T47D (cell line): ENCODE measurements at regions not wholly inside any gene's neighbourhood (a gene's known extent, or its start where the extent isn't known, plus 50 kb on each side); places are given as distances from the start of the nearest gene placed in this dataset.
"Not testable (repeated sequence)": the region's sequence is repeated elsewhere in the genome, so short reads cannot be mapped to it uniquely, and the experiment has no call there.

Experiments
- DNase-seq, 2 experiments: peaks; one replicate each; pipeline versions ENCODE4 v3.0.0 to v3.0.0-alpha.2; 2011 to 2012; ENCODE audit warnings: low read depth in 1 of 2, low spot score in 1 of 2
- JUND ChIP-seq: IDR thresholded peaks from 2 replicates; pipeline ENCODE4 v1.6.1; 2012; ENCODE audit warnings: low read depth
- in situ Hi-C: cut with HindIII; loops from 2 replicates; pipeline ENCODE4 v1.10.0; 2016; ENCODE audit warnings: low sequenced_read_pairs, low pct_unique_long_range_greater_than_20kb

GRCh38 chr2:150122156-150122555, 365.3 kb downstream of the RND3 start:
- TF ChIP-seq JUND = no peak
- no peak for DNase-seq

GRCh38 chr2:150120326-150120955, 367.0 kb downstream of the RND3 start:
- in situ Hi-C loops = no loop called here
- TF ChIP-seq JUND = no peak
- DNase-seq = no peak

More at GRCh38 chr2:150122156-150122555, 365.3 kb downstream of the RND3 start:
- in situ Hi-C loops = no loop called here

GRCh38 chr2:150119819-150120218, 367.6 kb downstream of the RND3 start:
- no peak for DNase-seq
- TF ChIP-seq JUND = no peak
- in situ Hi-C loops = no loop called here

- DNase-seq, in situ Hi-C loops: not testable (repeated sequence)
These were observed 373.4 kb downstream of the RND3 start for GRCh38 chr2:150114089-150114488.

GRCh38 chr2:150110548-150110947, 376.9 kb downstream of the RND3 start:
- no peak for DNase-seq
- in situ Hi-C loops = no loop called here
- no peak for TF ChIP-seq JUND

DNA sequence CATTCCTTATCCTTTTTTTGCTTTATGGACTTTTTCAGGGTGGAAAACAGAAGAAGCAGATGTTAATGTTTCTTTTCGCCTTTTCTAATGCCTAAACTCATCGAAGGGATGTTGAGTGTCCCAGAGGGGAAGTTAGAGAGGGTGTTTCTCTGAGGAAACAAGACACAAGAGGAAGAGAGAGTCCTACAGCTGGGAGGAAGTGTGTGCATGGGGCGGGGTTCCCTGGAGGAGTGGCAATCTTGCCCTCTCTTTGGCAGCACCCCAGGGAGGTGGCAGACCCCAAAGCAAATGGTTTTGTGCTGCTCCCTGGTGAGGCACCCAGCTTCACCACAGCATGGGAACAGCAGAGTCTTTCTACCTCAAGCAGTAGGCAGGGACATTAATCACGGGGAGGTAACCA, 377.6 kb downstream of the RND3 start:
- in situ Hi-C loops = no loop called here
- no peak for TF ChIP-seq JUND
- no peak for DNase-seq

- no peak for DNase-seq
- no peak for TF ChIP-seq JUND
- in situ Hi-C loops = no loop called here
These were observed 378.4 kb downstream of the RND3 start for GRCh38 chr2:150109028-150109427.

DNA sequence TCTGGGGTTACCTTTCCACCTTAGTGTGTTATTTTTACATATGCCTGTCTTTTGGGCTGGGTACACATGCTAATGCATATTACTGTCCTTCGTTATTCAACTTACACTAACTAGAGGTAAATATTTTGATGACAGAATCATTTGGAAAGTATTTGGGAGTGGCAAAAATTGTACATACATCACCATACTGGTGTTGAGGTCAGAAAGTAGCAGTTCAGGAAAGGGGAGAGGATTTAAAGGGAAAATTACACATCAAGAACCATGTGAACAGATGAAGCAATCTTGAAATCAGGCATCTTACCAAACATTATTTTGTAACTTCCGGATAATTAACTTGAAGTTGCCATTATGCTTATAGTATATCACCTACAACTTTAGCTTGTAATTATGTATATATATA, 379.7 kb downstream of the RND3 start:
- no peak for DNase-seq
- in situ Hi-C loops = no loop called here
- no peak for TF ChIP-seq JUND

- DNase-seq = no peak
- in situ Hi-C loops = no loop called here
- no peak for TF ChIP-seq JUND
These were observed 380.3 kb downstream of the RND3 start for GRCh38 chr2:150107170-150107569.

DNA sequence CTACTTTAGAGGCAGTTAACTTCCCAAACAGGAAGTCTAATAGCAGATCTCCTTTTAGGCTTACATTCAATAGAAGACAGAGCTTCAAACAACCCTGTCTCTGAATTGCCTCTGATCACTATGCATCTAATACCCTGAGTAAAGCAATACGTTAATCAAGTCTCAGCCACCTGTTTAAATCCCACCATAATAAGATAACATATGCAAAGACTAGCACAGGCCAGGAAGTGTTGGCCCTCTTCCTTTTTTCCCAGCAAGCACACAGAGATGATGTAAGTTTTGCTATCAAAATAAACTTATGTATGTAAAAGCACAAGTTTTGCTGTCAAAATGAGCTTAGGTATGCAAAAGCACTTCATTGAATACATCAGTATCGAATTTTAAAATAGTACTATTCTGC, 385.5 kb downstream of the RND3 start:
- no peak for TF ChIP-seq JUND
- in situ Hi-C loops = no loop called here
- no peak for DNase-seq

DNA sequence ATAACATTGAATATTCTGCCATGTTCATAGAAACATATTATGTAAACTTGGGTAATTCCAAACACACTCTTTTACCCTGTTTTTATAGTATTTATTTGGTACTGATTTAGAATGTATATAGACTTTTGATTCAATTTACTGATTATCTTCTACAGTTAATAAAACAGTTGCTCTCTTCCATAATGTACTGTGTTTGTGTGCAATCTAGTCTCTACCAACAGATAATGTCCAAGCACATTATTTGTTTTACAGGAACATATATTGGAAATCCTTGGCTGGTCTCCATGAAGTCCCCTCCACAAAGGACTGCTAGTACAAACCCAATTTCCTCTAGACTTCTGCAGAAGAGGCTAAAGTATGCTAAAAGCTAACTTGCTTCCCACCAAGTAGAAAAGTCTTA, 386.6 kb downstream of the RND3 start:
- peak; percentile 86 for TF ChIP-seq JUND
- peak in 1 of 2 experiments; percentile 42 for DNase-seq
- in situ Hi-C loops = no loop called here

DNA sequence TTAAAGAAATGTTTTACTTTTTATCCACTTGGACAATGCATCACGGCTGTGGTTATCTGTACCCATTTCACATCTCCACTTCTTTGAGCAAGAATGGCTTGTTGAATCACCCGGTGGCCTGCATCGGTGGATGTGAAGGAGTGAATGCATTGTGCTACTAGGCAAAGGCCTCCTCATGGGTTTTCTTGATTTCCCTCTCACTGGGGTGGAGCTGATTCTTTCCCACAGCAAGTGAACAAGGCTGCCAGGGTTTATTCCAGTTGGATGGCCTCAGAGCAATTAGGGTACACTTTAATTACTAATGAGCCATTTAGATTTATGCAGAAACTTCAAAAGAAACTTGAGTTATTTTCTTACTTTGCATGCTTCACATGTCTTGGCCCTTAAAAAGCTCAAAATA, 387.1 kb downstream of the RND3 start:
- peak in 1 of 2 experiments; percentile 10 for DNase-seq
- in situ Hi-C loops = no loop called here
- TF ChIP-seq JUND = no peak

GRCh38 chr2:150099805-150100204, 387.7 kb downstream of the RND3 start:
- DNase-seq = peak; percentile 18 to 64
- in situ Hi-C loops = no loop called here
- peak; percentile 39; the same call in 1 of the 2 replicates for TF ChIP-seq JUND

- TF ChIP-seq JUND = no peak
- DNase-seq = no peak
- in situ Hi-C loops = no loop called here
These were observed 389.5 kb downstream of the RND3 start for GRCh38 chr2:150097901-150098531.
